B cell (primary cell): ENCODE measurements at regions not wholly inside any gene's neighbourhood (a gene's known extent, or its start where the extent isn't known, plus 50 kb on each side); places are given as distances from the start of the nearest gene placed in this dataset.

Experiments used
- ATAC-seq: fragments of 200-7000 bp; cut with Tn5 transposase; one replicate; pipeline ENCODE4 v1.10.0; 2021; ENCODE audit warnings: low read depth, mild to moderate bottlenecking, moderate number of reproducible peaks, moderate library complexity
- CTCF ChIA-PET: fragments of 350-600 bp; sonication (Branson Sonifier 250); formaldehyde crosslinking; loops from one replicate; lab custom pipeline; 2021; ENCODE audit warnings: antibody characterized with exemption, inconsistent platforms; lab: Charles Lee
- POLR2A ChIA-PET: fragments of 350-600 bp; sonication (Branson Sonifier 250); formaldehyde crosslinking; loops from one replicate; lab custom pipeline; 2021; ENCODE audit warnings: antibody characterized with exemption; lab: Charles Lee
- DNase-seq: peaks from one replicate; pipeline ENCODE4 v3.0.0; 2013
- H2AFZ ChIP-seq: 2 replicates; pipeline ENCODE4 v1.6.1; 2012; ENCODE audit warnings: mild to moderate bottlenecking, low read depth, low read length; ENCODE audit not compliant: insufficient read depth, poor library complexity, severe bottlenecking
- H3K27ac ChIP-seq, 2 donors: 1 replicate in 1 of 2; 2 replicates in 1 of 2; pipeline ENCODE4 v1.5.1; 2012 to 2013; ENCODE audit warnings: low read length in 2 of 2, mild to moderate bottlenecking in 2 of 2, moderate library complexity in 1 of 2
- H3K27me3 ChIP-seq, 4 experiments: fragments of 200-600 bp in 1 of 4; sonication (generic) in 1 of 4; replicated peaks in 1 of 4; 1 replicate in 2 of 4; 2 replicates in 2 of 4; pipeline versions ENCODE4 v1.6.1 to v1.7.0; 2013 to 2016; ENCODE audit warnings: low read length in 3 of 4, mild to moderate bottlenecking in 2 of 4, mixed read lengths in 1 of 4, moderate library complexity in 1 of 4; ENCODE audit not compliant: insufficient read depth in 4 of 4, control insufficient read depth in 3 of 4; ENCODE audit errors: control extremely low read depth in 1 of 4
- H3K36me3 ChIP-seq, 2 experiments: replicated peaks in 1 of 2; 1 replicate in 1 of 2; 2 replicates in 1 of 2; pipeline versions ENCODE4 v1.6.1 to v1.7.1; 2013; ENCODE audit warnings: low read length in 1 of 2; ENCODE audit not compliant: insufficient read depth in 2 of 2, control insufficient read depth in 1 of 2; ENCODE audit errors: control extremely low read depth in 1 of 2, extremely low read depth in 1 of 2
- H3K4me1 ChIP-seq, 2 donors: fragments of 200-600 bp in 1 of 2; sonication (generic) in 1 of 2; 1 replicate in 1 of 2; 2 replicates in 1 of 2; pipeline versions ENCODE4 v1.5.1 to v1.6.1; 2013 to 2017; ENCODE audit warnings: low read length in 2 of 2; ENCODE audit not compliant: control insufficient read depth in 2 of 2, insufficient read depth in 2 of 2
- H3K4me2 ChIP-seq: replicated peaks from 2 replicates; pipeline ENCODE3; 2012; ENCODE audit warnings: mild to moderate bottlenecking, low read depth, low read length; ENCODE audit not compliant: poor library complexity, severe bottlenecking
- H3K4me3 ChIP-seq, 5 experiments: fragments of 200-600 bp in 1 of 5; sonication (generic) in 1 of 5; 1 replicate in 3 of 5; 2 replicates in 2 of 5; pipeline versions ENCODE4 v1.5.1 to v1.7.0; 2011 to 2016; ENCODE audit warnings: low read length in 4 of 5, mild to moderate bottlenecking in 4 of 5, low read depth in 2 of 5, control low read depth in 1 of 5, moderate library complexity in 1 of 5; ENCODE audit not compliant: insufficient read depth in 1 of 5; ENCODE audit errors: control extremely low read depth in 1 of 5, extremely low read depth in 1 of 5
- H3K79me2 ChIP-seq: fragments of 200-600 bp; sonication (generic); one replicate; pipeline ENCODE4 v1.6.0; 2016; ENCODE audit warnings: low read length; ENCODE audit not compliant: control insufficient read depth, insufficient read depth
- H3K9ac ChIP-seq: fragments of 200-600 bp; sonication (generic); 2 replicates; pipeline ENCODE4 v1.6.1; 2017; ENCODE audit warnings: mild to moderate bottlenecking, low read length, moderate library complexity
- H3K9me3 ChIP-seq, 3 donors: one replicate each; pipeline versions ENCODE4 v1.6.1 to v1.7.1; 2013; ENCODE audit warnings: low read length in 2 of 3; ENCODE audit not compliant: control insufficient read depth in 2 of 3, insufficient read depth in 1 of 3; ENCODE audit errors: control extremely low read depth in 1 of 3
- H4K20me1 ChIP-seq: 2 replicates; pipeline ENCODE4 v1.6.0; 2012; ENCODE audit warnings: mild to moderate bottlenecking, low read length; ENCODE audit not compliant: insufficient read depth, control insufficient read depth, poor library complexity, severe bottlenecking
- H3K27ac Mint-ChIP-seq: one replicate; pipeline ENCODE4 v1.8.0; 2021; ENCODE audit warnings: mixed read lengths
- H3K27me3 Mint-ChIP-seq: one replicate; pipeline ENCODE4 v1.8.0; 2021; ENCODE audit warnings: mixed read lengths
- H3K4me1 Mint-ChIP-seq: one replicate; pipeline ENCODE4 v1.8.0; 2021; ENCODE audit warnings: mixed read lengths
- H3K4me3 Mint-ChIP-seq: one replicate; pipeline ENCODE4 v1.8.0; 2021; ENCODE audit warnings: mixed read lengths
- H3K9me3 Mint-ChIP-seq: one replicate; pipeline ENCODE4 v1.8.0; 2022; ENCODE audit warnings: mixed read lengths; ENCODE audit not compliant: insufficient read depth
- EZH2 ChIP-seq: IDR thresholded peaks from 2 replicates; pipeline ENCODE4 v1.6.1; 2012; ENCODE audit warnings: borderline replicate concordance, low read depth, mild to moderate bottlenecking, moderate library complexity, low read length; ENCODE audit not compliant: insufficient read depth, poor library complexity, severe bottlenecking
- WGBS: methylation state at CpG from one replicate; pipeline ENCODE4 v1.1.5; 2013; ENCODE audit warnings: missing lambda C conversion rate; ENCODE audit not compliant: insufficient coverage; 5-methylcytosine and 5-hydroxymethylcytosine counted together
- intact Hi-C: fragments of 100-400 bp; cut with micrococcal nuclease; formaldehyde crosslinking; loops from one replicate; pipeline ENCODE4 v1.10.0; 2022
- TF ChIP-seq, protein P1 (sequence below): fragments of 200-600 bp; IDR thresholded peaks from one replicate; pipeline ENCODE4 v1.8.0; 2022; ENCODE audit warnings: antibody characterized with exemption, mild to moderate bottlenecking

DNA sequence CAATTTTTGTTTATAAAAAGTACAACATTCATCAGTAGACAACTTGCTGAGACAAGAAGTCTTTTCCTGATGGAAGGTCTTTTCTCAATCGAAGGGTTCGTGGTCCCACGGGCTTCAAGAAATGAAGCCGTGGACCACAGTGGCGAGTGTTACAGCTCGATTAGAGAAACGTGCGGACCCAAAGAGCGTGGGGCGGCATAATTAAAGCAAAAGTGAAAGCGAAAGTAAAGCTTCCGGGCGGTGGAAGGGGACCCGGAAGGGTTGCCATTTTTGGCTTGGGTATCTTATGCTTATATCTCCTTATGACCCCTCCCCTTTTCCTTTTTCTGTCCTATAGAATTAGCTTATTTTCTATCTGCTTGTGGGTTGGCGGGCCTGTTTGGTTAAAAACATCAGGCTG lies 2309.4 kb upstream of the ACO1 start:
- 100% methylated on average over 3 of the region's 15 CpGs for WGBS
- TF ChIP-seq, protein P1, sequence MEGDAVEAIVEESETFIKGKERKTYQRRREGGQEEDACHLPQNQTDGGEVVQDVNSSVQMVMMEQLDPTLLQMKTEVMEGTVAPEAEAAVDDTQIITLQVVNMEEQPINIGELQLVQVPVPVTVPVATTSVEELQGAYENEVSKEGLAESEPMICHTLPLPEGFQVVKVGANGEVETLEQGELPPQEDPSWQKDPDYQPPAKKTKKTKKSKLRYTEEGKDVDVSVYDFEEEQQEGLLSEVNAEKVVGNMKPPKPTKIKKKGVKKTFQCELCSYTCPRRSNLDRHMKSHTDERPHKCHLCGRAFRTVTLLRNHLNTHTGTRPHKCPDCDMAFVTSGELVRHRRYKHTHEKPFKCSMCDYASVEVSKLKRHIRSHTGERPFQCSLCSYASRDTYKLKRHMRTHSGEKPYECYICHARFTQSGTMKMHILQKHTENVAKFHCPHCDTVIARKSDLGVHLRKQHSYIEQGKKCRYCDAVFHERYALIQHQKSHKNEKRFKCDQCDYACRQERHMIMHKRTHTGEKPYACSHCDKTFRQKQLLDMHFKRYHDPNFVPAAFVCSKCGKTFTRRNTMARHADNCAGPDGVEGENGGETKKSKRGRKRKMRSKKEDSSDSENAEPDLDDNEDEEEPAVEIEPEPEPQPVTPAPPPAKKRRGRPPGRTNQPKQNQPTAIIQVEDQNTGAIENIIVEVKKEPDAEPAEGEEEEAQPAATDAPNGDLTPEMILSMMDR = no peak
- no peak for TF ChIP-seq EZH2
- DNase-seq (no peak), ATAC-seq (no peak)
- Histone ChIP-seq H3K4me2 (no peak overlapping the region), H3K9me3 (peaks cover 0 to 6% (median 2%) of the 10 kb centered on the region in 3 donors), H3K4me1 (no peaks in the 10 kb centered on the region), H3K27me3 (no peaks in the 10 kb centered on the region), H3K4me3 (no peak overlapping the region), H3K79me2 (no peaks in the 10 kb centered on the region), H3K36me3 (no peaks in the 10 kb centered on the region), H3K9ac (no peak overlapping the region), H3K27ac (no peak overlapping the region), H4K20me1 (no peaks in the 10 kb centered on the region), H2AFZ (no peak overlapping the region)
- Mint-ChIP-seq H3K9me3 (peaks cover 2% of the 10 kb centered on the region), H3K27me3 (no peaks in the 10 kb centered on the region), H3K4me3 (no peak overlapping the region), H3K27ac (no peak overlapping the region), H3K4me1 (no peaks in the 10 kb centered on the region)
- ChIA-PET POLR2A (no interaction called here), CTCF (no interaction called here)
- intact Hi-C loops = no loop called here

DNA sequence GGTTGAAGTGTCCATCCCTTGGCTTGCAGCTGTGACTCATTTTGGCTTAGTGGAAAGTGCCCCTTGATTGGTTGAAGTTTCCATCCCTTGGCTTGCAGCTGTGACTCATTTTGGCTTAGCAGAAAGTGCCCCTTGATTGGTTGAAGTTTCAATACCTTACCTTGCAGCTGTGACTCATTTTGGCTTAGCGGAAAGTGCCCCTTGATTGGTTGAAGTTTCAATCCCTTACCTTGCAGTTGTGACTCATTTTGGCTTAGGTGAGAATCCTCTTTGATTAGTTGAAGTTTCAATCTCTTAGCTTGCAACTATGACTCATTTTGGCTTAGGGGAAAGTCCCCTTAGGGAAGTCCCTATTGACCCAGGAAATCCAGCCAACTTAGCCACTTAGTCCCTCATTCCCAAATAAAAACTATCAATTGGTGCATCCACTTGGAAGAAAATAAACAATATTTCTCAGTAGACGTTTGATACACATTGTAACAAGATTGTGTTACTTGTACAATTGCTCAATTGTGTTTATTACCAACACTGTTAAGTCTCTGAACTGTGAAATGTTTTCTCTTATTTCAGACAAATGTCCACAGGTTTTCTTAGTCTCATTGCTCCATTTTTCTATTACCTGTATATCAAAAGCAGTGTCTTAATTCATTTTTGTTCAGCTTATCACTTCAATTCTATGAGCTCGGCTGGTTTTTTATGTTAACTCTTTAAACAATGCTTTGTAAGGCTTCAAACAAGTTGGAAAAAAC lies 2308.8 kb upstream of the ACO1 start:
- ATAC-seq (no peak), DNase-seq (no peak)
- H3K9me3 ChIP-seq = peaks cover 0 to 6% (median 2%) of the 10 kb centered on the region in 3 donors
- no peak overlapping the region for H3K4me2 ChIP-seq
- TF ChIP-seq EZH2 = no peak
- TF ChIP-seq, protein P1 = no peak
- H3K27ac ChIP-seq = no peak overlapping the region
- intact Hi-C loops = no loop called here
- Mint-ChIP-seq H3K4me1 (no peaks in the 10 kb centered on the region), H3K27ac (no peak overlapping the region), H3K9me3 (peaks cover 2% of the 10 kb centered on the region), H3K4me3 (no peak overlapping the region), H3K27me3 (no peaks in the 10 kb centered on the region)
- no peaks in the 10 kb centered on the region for H3K79me2 ChIP-seq
- ChIA-PET CTCF (no interaction called here), POLR2A (no interaction called here)
- H2AFZ ChIP-seq = no peak overlapping the region
- H3K36me3 ChIP-seq = no peaks in the 10 kb centered on the region
- H4K20me1 ChIP-seq = no peaks in the 10 kb centered on the region
- no peaks in the 10 kb centered on the region for H3K4me1 ChIP-seq
- no peaks in the 10 kb centered on the region for H3K27me3 ChIP-seq
- no peak overlapping the region for H3K9ac ChIP-seq
- 88% methylated on average over 1 of the region's 3 CpGs for WGBS
- no peak overlapping the region for H3K4me3 ChIP-seq
